GM23248 (cell line): ENCODE measurements at regions not wholly inside any gene's neighbourhood (a gene's known extent, or its start where the extent isn't known, plus 50 kb on each side); places are given as distances from the start of the nearest gene placed in this dataset.

Source experiments
- DNase-seq: peaks from one replicate; pipeline ENCODE4 v3.0.0-alpha.2; 2015
- H2AFZ ChIP-seq: fragments of 200-600 bp; sonication (generic); 2 replicates; pipeline ENCODE4 v1.6.1; 2016; ENCODE audit warnings: antibody characterized with exemption
- H3F3A ChIP-seq: fragments of 200-600 bp; sonication (generic); 2 replicates; pipeline ENCODE4 v1.6.1; 2016; ENCODE audit warnings: mild to moderate bottlenecking, antibody characterized with exemption, mixed run types; ENCODE audit not compliant: insufficient read depth
- H3K27ac ChIP-seq: fragments of 200-600 bp; sonication (generic); 2 replicates; pipeline ENCODE4 v1.5.1; 2016; ENCODE audit warnings: mild to moderate bottlenecking
- H3K27me3 ChIP-seq: fragments of 200-600 bp; sonication (generic); replicated peaks from 2 replicates; pipeline ENCODE4 v1.6.1; 2016; ENCODE audit warnings: mild to moderate bottlenecking; ENCODE audit not compliant: insufficient read depth
- H3K36me3 ChIP-seq: fragments of 200-600 bp; sonication (generic); 2 replicates; pipeline ENCODE4 v1.6.1; 2016; ENCODE audit warnings: low read depth, mild to moderate bottlenecking
- H3K4me1 ChIP-seq: fragments of 200-600 bp; sonication (generic); 2 replicates; pipeline ENCODE4 v1.6.1; 2016; ENCODE audit warnings: mild to moderate bottlenecking; ENCODE audit not compliant: insufficient read depth
- H3K4me2 ChIP-seq: fragments of 200-600 bp; sonication (generic); one replicate; pipeline ENCODE4 v1.6.1; 2016; ENCODE audit warnings: mild to moderate bottlenecking; ENCODE audit not compliant: unreplicated experiment
- H3K4me3 ChIP-seq: fragments of 200-600 bp; sonication (generic); 2 replicates; pipeline ENCODE4 v1.5.1; 2016; ENCODE audit warnings: mild to moderate bottlenecking
- H3K79me2 ChIP-seq: fragments of 200-600 bp; sonication (generic); 2 replicates; pipeline ENCODE4 v1.6.1; 2016; ENCODE audit warnings: mild to moderate bottlenecking; ENCODE audit not compliant: insufficient read depth
- H3K9ac ChIP-seq: fragments of 200-600 bp; sonication (generic); 2 replicates; pipeline ENCODE4 v1.6.1; 2016; ENCODE audit warnings: mild to moderate bottlenecking
- H3K9me2 ChIP-seq: fragments of 200-600 bp; sonication (generic); 2 replicates; pipeline ENCODE4 v1.6.1; 2016; ENCODE audit warnings: mixed run types, mild to moderate bottlenecking, moderate library complexity; ENCODE audit not compliant: insufficient read depth
- H3K9me3 ChIP-seq: fragments of 200-600 bp; sonication (generic); one replicate; pipeline ENCODE4 v1.6.1; 2017; ENCODE audit warnings: low read depth
- H4K20me1 ChIP-seq: fragments of 200-600 bp; sonication (generic); 2 replicates; pipeline ENCODE4 v1.6.0; 2016; ENCODE audit not compliant: insufficient read depth
- EZH2 ChIP-seq: fragments of 200-600 bp; sonication (generic); IDR thresholded peaks from 2 replicates; pipeline ENCODE4 v1.6.1; 2018; ENCODE audit warnings: antibody characterized with exemption, mild to moderate bottlenecking; ENCODE audit not compliant: insufficient read depth, poor library complexity, severe bottlenecking
- EZH2phosphoT487 ChIP-seq: fragments of 200-600 bp; sonication (generic); IDR thresholded peaks from 2 replicates; pipeline ENCODE4 v1.6.1; 2018; ENCODE audit warnings: antibody characterized with exemption, moderate library complexity, mild to moderate bottlenecking, low read depth; ENCODE audit not compliant: insufficient read depth
- WGBS, 2 experiments: methylation state at CpG; one replicate each; pipeline ENCODE4 v1.1.6; 2015 to 2017; ENCODE audit warnings: low lambda C conversion rate in 2 of 2, low coverage in 1 of 2; ENCODE audit errors: missing lambda C conversion rate in 2 of 2; 5-methylcytosine and 5-hydroxymethylcytosine counted together
- in situ Hi-C: fragments of 300-500 bp; cut with MboI; formaldehyde crosslinking; loops from 2 replicates; pipeline ENCODE4 v1.15.0; 2020

DNA sequence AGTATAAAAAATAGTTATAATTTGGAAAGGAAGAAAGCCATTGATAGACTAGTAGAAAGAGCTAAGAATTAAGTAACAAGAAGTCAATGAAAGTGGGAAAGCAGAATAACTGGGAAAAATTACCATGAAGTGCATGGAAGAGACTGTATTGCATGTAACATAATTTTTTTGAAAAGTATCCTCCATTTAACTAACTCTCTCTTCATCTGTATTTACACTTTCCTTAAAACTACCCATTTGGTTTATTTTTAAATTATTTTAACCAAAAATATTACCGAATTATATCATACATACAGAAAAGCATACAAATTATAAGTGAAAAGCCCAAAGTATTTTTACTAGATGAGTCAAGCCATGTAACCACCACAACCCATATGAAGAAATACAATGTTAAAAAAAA, 1009.9 kb upstream of the SEMA6D start:
- in situ Hi-C loops = no loop called here
- Histone ChIP-seq H3K4me3 (no peak overlapping the region), H3K4me1 (no peaks in the 10 kb centered on the region), H3K9ac (no peak overlapping the region), H3K27me3 (no peaks in the 10 kb centered on the region), H3K9me3 (peaks cover 6% of the 10 kb centered on the region), H3K36me3 (no peaks in the 10 kb centered on the region), H3F3A (no peaks in the 10 kb centered on the region), H3K4me2 (no peak overlapping the region), H2AFZ (no peak overlapping the region), H3K79me2 (no peaks in the 10 kb centered on the region), H3K9me2 (no peaks in the 10 kb centered on the region), H3K27ac (no peak overlapping the region), H4K20me1 (no peaks in the 10 kb centered on the region)
- DNase-seq = no peak
- TF ChIP-seq EZH2 (no peak), EZH2phosphoT487 (no peak)
- 22 to 33% methylated on average over 1 of the region's 1 CpG for WGBS, 2 experiments

DNA sequence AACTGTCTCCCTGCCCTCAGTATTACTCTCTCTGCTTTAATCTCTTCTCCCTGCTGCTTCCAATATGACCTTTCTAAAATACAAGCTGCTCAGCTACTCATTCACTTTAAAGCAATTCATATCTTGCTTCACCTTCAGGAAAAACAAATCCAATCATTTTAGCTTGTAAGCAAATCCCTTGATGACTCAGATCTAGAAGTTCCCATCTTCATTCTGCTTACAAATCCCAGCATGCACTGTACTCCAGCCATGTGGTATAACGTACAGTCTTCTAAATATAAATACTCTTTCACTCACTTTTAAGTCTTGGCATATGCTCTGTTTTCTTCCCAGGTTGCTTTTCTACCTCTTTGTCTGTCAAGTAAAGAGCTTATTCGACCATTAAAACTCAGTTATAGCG, 1009.1 kb upstream of the SEMA6D start:
- Histone ChIP-seq H3K36me3 (no peaks in the 10 kb centered on the region), H3F3A (no peaks in the 10 kb centered on the region), H3K4me1 (no peaks in the 10 kb centered on the region), H4K20me1 (no peaks in the 10 kb centered on the region), H3K27ac (no peak overlapping the region), H3K9me2 (no peaks in the 10 kb centered on the region), H3K4me2 (no peak overlapping the region), H3K9me3 (peaks cover 6% of the 10 kb centered on the region), H3K9ac (no peak overlapping the region), H3K27me3 (no peaks in the 10 kb centered on the region), H3K4me3 (no peak overlapping the region), H3K79me2 (no peaks in the 10 kb centered on the region), H2AFZ (no peak overlapping the region)
- WGBS, 2 experiments = 10 to 13% methylated on average over 3 of the region's 3 CpGs
- in situ Hi-C loops = no loop called here
- TF ChIP-seq EZH2phosphoT487 = no peak
- no peak for TF ChIP-seq EZH2
- DNase-seq = no peak

DNA sequence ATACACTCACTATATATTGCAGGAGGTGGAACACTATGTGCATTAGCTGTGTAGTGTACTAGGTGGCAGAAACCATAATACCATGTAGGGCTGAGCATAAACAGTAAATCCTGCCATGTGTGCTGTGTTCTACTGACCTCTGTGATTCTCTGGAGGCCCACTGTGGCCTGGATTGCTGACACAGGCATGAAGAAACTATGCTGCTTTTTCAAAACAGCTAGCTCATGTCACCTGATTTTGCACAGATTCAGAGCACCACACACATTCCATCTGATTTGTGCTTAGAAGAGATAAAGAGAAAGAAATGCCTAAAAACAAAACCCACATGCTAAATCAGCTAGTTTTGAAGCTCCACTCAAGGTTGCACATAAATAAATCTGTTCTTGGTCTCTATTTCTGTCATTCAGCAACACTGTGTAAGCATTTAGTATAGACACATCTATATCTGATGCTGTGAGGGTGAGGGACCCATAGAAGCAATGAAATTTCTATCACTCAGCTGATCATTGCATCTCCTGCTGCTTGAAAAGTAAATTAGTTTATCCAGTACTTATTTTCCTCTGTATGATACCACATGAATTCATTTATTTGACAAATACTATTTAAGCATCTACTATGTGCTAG, 1007.7 kb upstream of the SEMA6D start:
- Histone ChIP-seq H4K20me1 (no peaks in the 10 kb centered on the region), H3K27ac (no peak overlapping the region), H3K9ac (no peak overlapping the region), H3K27me3 (no peaks in the 10 kb centered on the region), H2AFZ (no peak overlapping the region), H3F3A (no peaks in the 10 kb centered on the region), H3K4me3 (no peak overlapping the region), H3K79me2 (no peaks in the 10 kb centered on the region), H3K9me2 (no peaks in the 10 kb centered on the region), H3K36me3 (no peaks in the 10 kb centered on the region), H3K4me2 (no peak overlapping the region), H3K9me3 (peaks cover 6% of the 10 kb centered on the region), H3K4me1 (no peaks in the 10 kb centered on the region)
- in situ Hi-C loops = no loop called here
- TF ChIP-seq EZH2phosphoT487 (no peak), EZH2 (no peak)
- no peak for DNase-seq

DNA sequence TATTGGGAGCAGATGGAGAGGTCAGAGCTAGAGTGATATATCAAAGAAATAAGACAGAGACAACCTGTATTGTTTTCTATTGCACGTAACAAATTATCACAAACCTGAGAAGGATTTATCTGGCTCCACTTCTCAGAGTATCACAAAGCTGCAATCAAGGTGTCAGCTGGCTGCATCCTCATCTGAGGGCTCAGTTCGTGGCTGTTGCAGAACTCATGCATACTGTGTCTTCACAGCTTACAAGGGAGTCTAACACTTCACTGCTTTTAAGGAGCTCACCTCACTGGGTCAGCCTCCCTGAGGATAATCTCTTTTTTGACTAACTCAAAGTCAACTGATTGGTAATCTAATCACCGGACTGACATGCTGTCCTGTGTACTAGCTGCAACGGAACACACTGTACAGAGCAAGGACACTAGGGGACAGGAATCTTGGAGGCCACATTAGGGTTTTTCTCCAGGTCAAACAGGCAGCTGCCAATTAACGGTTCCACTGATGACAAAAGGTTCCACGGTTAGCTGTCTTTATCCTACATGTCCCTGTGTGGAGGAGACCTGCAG, 1006.8 kb upstream of the SEMA6D start:
- Histone ChIP-seq H3F3A (no peaks in the 10 kb centered on the region), H3K36me3 (no peaks in the 10 kb centered on the region), H3K27me3 (no peaks in the 10 kb centered on the region), H2AFZ (no peak overlapping the region), H3K9me3 (peaks cover 6% of the 10 kb centered on the region), H3K4me1 (no peaks in the 10 kb centered on the region), H3K9me2 (no peaks in the 10 kb centered on the region), H3K4me2 (no peak overlapping the region), H3K27ac (no peak overlapping the region), H3K9ac (no peak overlapping the region), H3K4me3 (no peak overlapping the region), H3K79me2 (no peaks in the 10 kb centered on the region), H4K20me1 (no peaks in the 10 kb centered on the region)
- 14 to 16% methylated on average over 6 of the region's 6 CpGs for WGBS, 2 experiments
- DNase-seq = no peak
- in situ Hi-C loops = no loop called here
- TF ChIP-seq EZH2phosphoT487 (no peak), EZH2 (no peak)

DNA sequence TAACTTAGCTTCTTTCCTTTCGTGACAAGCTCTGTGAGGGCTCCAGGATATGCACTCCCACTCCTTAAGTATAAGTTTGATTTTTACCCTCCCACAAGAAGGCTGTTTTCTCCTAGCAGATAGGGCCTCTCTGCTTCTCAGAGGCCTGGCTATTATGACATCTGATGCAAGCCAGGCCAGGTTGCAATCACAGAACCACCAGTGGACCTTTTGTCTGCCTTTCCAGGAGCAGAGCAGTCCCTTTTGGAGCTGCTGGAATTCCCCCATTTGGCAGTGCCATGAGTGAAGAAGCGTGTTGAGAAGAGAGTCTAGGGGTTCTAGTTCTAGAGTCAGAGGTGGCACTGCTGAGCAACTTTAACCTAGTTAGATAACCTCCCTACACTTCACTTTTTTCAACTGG, 1004.3 kb upstream of the SEMA6D start:
- Histone ChIP-seq H3K27ac (no peak overlapping the region), H3K9me3 (peaks cover 6% of the 10 kb centered on the region), H2AFZ (no peak overlapping the region), H3K79me2 (no peaks in the 10 kb centered on the region), H3K4me1 (no peaks in the 10 kb centered on the region), H3K36me3 (no peaks in the 10 kb centered on the region), H3K4me2 (no peak overlapping the region), H3K9me2 (no peaks in the 10 kb centered on the region), H3K9ac (no peak overlapping the region), H4K20me1 (no peaks in the 10 kb centered on the region), H3K4me3 (no peak overlapping the region), H3F3A (no peaks in the 10 kb centered on the region), H3K27me3 (no peaks in the 10 kb centered on the region)
- in situ Hi-C loops = no loop called here
- no peak for DNase-seq
- WGBS, 2 experiments = 8 to 18% methylated on average over 2 of the region's 2 CpGs
- TF ChIP-seq EZH2phosphoT487 = no peak
- no peak for TF ChIP-seq EZH2
